Natural killer cell (primary cell): ENCODE measurements at regions not wholly inside any gene's neighbourhood (a gene's known extent, or its start where the extent isn't known, plus 50 kb on each side); places are given as distances from the start of the nearest gene placed in this dataset.

Experiments
- ATAC-seq, 3 donors: fragments of 150-1000 bp in 2 of 3; fragments of 200-7000 bp in 1 of 3; cut with Tn5 transposase; 1 replicate in 1 of 3; 2 replicates in 2 of 3; pipeline ENCODE4 v1.10.0; 2021; ENCODE audit warnings: mild to moderate bottlenecking in 2 of 3, moderate library complexity in 2 of 3
- DNase-seq, 2 donors: peaks; one replicate each; pipeline versions ENCODE4 v3.0.0 to v3.0.0-alpha.2; 2013 to 2021; ENCODE audit warnings: mixed read lengths in 1 of 2
- H3K27ac ChIP-seq: one replicate; pipeline ENCODE4 v1.5.1; 2013; ENCODE audit warnings: mild to moderate bottlenecking, low read length
- H3K27me3 ChIP-seq: one replicate; pipeline ENCODE4 v1.6.1; 2013; ENCODE audit warnings: low read length; ENCODE audit not compliant: control insufficient read depth, insufficient read depth
- H3K36me3 ChIP-seq: one replicate; pipeline ENCODE4 v1.6.1; 2013; ENCODE audit warnings: low read length; ENCODE audit not compliant: control insufficient read depth, insufficient read depth
- H3K4me1 ChIP-seq: one replicate; pipeline ENCODE4 v1.6.1; 2013; ENCODE audit warnings: low read length; ENCODE audit not compliant: control insufficient read depth, insufficient read depth
- H3K4me3 ChIP-seq: one replicate; pipeline ENCODE4 v1.5.1; 2013; ENCODE audit warnings: low read length
- H3K9me3 ChIP-seq: one replicate; pipeline ENCODE4 v1.6.1; 2013; ENCODE audit warnings: low read length; ENCODE audit not compliant: control insufficient read depth, insufficient read depth
- H3K27ac Mint-ChIP-seq, 2 donors: one replicate each; pipeline ENCODE4 v1.8.0; 2022; ENCODE audit warnings: mild to moderate bottlenecking in 2 of 2, mixed read lengths in 2 of 2, moderate library complexity in 1 of 2
- H3K27me3 Mint-ChIP-seq, 2 donors: one replicate each; pipeline ENCODE4 v1.8.0; 2022; ENCODE audit warnings: low read depth in 2 of 2, mixed read lengths in 2 of 2
- H3K36me3 Mint-ChIP-seq: one replicate; pipeline ENCODE4 v1.8.0; 2022; ENCODE audit warnings: mixed read lengths
- H3K4me1 Mint-ChIP-seq, 2 donors: one replicate each; pipeline ENCODE4 v1.8.0; 2022; ENCODE audit warnings: mixed read lengths in 2 of 2
- H3K4me3 Mint-ChIP-seq: one replicate; pipeline ENCODE4 v1.8.0; 2022; ENCODE audit warnings: mild to moderate bottlenecking, moderate library complexity, mixed read lengths
- H3K9me3 Mint-ChIP-seq, 2 donors: one replicate each; pipeline ENCODE4 v1.8.0; 2022; ENCODE audit warnings: mixed read lengths in 2 of 2
- WGBS: methylation state at CpG from one replicate; pipeline ENCODE4 v1.1.7; 2013; ENCODE audit warnings: missing lambda C conversion rate; ENCODE audit not compliant: insufficient coverage; 5-methylcytosine and 5-hydroxymethylcytosine counted together
- intact Hi-C: fragments of 100-400 bp; cut with micrococcal nuclease; formaldehyde crosslinking; loops from one replicate; pipeline ENCODE4 v1.14.2; 2022
- TF ChIP-seq, protein P1 (sequence below): fragments of 200-600 bp; IDR thresholded peaks from one replicate; pipeline ENCODE4 v1.8.0; 2022; ENCODE audit warnings: antibody characterized with exemption

DNA sequence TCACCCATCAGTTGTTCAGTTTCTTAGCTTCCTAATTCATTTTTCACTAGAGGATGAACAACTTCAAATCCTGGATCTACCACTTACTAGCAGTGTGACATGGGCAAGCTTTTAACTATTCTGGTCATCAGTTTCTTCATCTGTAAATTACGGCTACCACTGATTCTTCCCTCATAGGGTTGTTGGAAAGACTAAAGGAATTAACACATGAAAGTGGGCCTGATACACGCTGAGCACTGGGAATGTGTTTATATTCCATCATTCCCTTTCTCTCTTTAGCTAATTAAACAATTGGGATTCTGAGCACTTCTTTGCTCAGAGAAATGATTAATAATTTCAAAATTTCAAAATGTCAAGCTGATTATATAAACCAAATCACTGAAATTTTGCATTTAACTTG is 862.3 kb upstream of the GCFC2 start:
- Histone ChIP-seq H3K27me3 (no peaks in the 10 kb centered on the region), H3K36me3 (no peaks in the 10 kb centered on the region), H3K27ac (no peak overlapping the region), H3K4me3 (no peak overlapping the region), H3K4me1 (no peaks in the 10 kb centered on the region), H3K9me3 (no peaks in the 10 kb centered on the region)
- DNase-seq: no peak
- WGBS: 71% methylated on average over 1 of the region's 2 CpGs
- Mint-ChIP-seq H3K9me3 (peaks cover 16% of the 10 kb centered on the region in 2 donors), H3K27me3 (no peaks in the 10 kb centered on the region), H3K4me3 (no peak overlapping the region), H3K27ac (no peak overlapping the region), H3K4me1 (no peaks in the 10 kb centered on the region), H3K36me3 (no peaks in the 10 kb centered on the region)
- TF ChIP-seq, protein P1, sequence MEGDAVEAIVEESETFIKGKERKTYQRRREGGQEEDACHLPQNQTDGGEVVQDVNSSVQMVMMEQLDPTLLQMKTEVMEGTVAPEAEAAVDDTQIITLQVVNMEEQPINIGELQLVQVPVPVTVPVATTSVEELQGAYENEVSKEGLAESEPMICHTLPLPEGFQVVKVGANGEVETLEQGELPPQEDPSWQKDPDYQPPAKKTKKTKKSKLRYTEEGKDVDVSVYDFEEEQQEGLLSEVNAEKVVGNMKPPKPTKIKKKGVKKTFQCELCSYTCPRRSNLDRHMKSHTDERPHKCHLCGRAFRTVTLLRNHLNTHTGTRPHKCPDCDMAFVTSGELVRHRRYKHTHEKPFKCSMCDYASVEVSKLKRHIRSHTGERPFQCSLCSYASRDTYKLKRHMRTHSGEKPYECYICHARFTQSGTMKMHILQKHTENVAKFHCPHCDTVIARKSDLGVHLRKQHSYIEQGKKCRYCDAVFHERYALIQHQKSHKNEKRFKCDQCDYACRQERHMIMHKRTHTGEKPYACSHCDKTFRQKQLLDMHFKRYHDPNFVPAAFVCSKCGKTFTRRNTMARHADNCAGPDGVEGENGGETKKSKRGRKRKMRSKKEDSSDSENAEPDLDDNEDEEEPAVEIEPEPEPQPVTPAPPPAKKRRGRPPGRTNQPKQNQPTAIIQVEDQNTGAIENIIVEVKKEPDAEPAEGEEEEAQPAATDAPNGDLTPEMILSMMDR: no peak
- intact Hi-C loops: no loop called here
- no peak for ATAC-seq

DNA sequence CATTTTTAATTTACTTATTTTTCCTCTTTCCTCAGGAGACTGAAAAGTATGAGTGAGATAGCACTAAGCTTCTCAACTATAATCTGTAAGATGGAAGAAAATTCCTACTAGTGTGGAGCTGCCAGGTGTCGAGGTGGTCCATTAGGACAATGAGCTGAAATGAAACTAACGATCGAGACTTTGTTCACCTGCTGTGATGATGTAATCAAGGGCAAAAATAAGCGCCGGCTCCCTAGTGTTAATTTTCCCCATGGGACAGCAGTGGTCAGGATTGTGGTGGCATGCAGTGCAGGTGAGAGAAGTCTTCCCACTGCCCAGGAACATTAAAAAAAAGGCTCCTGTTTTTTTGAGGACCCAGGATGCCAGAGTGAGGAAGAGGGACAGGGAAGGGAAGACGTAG is 859.1 kb upstream of the GCFC2 start:
- DNase-seq (no peak), ATAC-seq (no peak)
- no peak overlapping the region for H3K4me3 ChIP-seq
- H3K4me1 ChIP-seq: no peaks in the 10 kb centered on the region
- TF ChIP-seq, protein P1: no peak
- H3K9me3 ChIP-seq: no peaks in the 10 kb centered on the region
- WGBS: 69% methylated on average over 6 of the region's 6 CpGs
- H3K9me3 Mint-ChIP-seq: peaks cover 3 to 5% of the 10 kb centered on the region in 2 donors
- no peaks in the 10 kb centered on the region for H3K27me3 Mint-ChIP-seq
- no peaks in the 10 kb centered on the region for H3K27me3 ChIP-seq
- no peaks in the 10 kb centered on the region for H3K4me1 Mint-ChIP-seq
- intact Hi-C loops: no loop called here
- H3K27ac Mint-ChIP-seq: no peak overlapping the region
- H3K36me3 ChIP-seq: no peaks in the 10 kb centered on the region
- no peak overlapping the region for H3K4me3 Mint-ChIP-seq
- no peak overlapping the region for H3K27ac ChIP-seq
- no peaks in the 10 kb centered on the region for H3K36me3 Mint-ChIP-seq

DNA sequence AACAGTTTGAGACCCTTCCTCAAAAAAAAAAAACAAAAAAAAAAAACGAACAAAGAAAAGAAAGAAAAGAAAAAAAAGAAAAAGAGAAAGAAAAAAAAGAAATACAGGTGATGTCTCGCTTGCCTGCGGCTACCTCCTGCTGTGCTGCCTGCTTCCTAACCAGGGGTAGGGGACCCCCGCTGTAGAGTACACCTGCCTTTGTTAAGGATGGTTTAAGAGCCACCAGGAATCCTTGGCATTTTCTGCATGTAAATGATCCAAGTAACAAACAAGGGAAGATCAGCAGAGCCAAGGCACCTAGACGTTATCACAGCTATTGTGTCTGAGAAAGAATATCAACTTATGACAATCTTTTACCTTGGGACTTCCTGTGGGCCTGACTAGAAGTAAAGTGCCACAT is 856.8 kb upstream of the GCFC2 start:
- H3K27ac Mint-ChIP-seq: no peak overlapping the region
- H3K4me1 Mint-ChIP-seq: no peaks in the 10 kb centered on the region
- no peak for DNase-seq
- no peak overlapping the region for H3K4me3 Mint-ChIP-seq
- no peaks in the 10 kb centered on the region for H3K36me3 ChIP-seq
- H3K4me1 ChIP-seq: no peaks in the 10 kb centered on the region
- no peaks in the 10 kb centered on the region for H3K27me3 ChIP-seq
- H3K27me3 Mint-ChIP-seq: no peaks in the 10 kb centered on the region
- intact Hi-C loops: no loop called here
- H3K4me3 ChIP-seq: no peak overlapping the region
- ATAC-seq: no peak
- no peak overlapping the region for H3K27ac ChIP-seq
- 81% methylated on average over 5 of the region's 5 CpGs for whole genome bisulfite sequencing
- H3K36me3 Mint-ChIP-seq: no peaks in the 10 kb centered on the region
- peaks cover 2 to 6% of the 10 kb centered on the region in 2 donors for H3K9me3 Mint-ChIP-seq
- H3K9me3 ChIP-seq: no peaks in the 10 kb centered on the region
- TF ChIP-seq, protein P1: no peak

DNA sequence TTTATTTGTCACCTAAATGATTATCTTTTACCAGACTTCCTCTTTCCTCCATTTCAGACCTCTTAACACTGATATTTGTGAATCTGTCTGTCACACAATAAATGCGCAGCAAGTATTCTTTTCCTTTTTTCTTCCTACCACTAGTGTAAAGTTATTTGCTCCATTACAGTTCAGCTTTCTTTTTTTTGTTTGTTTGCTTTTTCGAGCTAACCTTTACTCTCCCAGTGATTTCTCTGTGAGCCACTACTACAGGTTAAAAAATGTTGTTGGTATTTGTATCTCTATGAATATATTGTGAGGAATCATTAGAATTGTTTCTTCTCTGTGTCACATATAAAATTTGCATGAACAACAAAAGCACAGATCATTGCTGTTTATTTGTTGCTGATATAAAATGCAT is 854.0 kb upstream of the GCFC2 start:
- H3K9me3 ChIP-seq: no peaks in the 10 kb centered on the region
- no peak for ATAC-seq
- H3K4me3 Mint-ChIP-seq: no peak overlapping the region
- no peaks in the 10 kb centered on the region for H3K36me3 Mint-ChIP-seq
- H3K9me3 Mint-ChIP-seq: peaks cover 2 to 8% of the 10 kb centered on the region in 2 donors
- H3K27me3 Mint-ChIP-seq: no peaks in the 10 kb centered on the region
- H3K4me1 ChIP-seq: no peaks in the 10 kb centered on the region
- no peaks in the 10 kb centered on the region for H3K27me3 ChIP-seq
- no peaks in the 10 kb centered on the region for H3K4me1 Mint-ChIP-seq
- no peak for DNase-seq
- H3K4me3 ChIP-seq: no peak overlapping the region
- H3K27ac Mint-ChIP-seq: no peak overlapping the region
- no peaks in the 10 kb centered on the region for H3K36me3 ChIP-seq
- no peak overlapping the region for H3K27ac ChIP-seq
- TF ChIP-seq, protein P1: no peak
- intact Hi-C loops: no loop called here
- 100% methylated on average over 1 of the region's 2 CpGs for WGBS
